ENCODE measurements at regions not wholly inside any gene's neighbourhood (a gene's known extent, or its start where the extent isn't known, plus 50 kb on each side); places are given as distances from the start of the nearest gene placed in this dataset.

GRCh38 chr3:73680391-73681095 is 55.8 kb upstream of the PDZRN3 start:
- no peaks in the 10 kb centered on the region for H3K27me3 ChIP-seq (replicated peaks in 1 of 7)
- no peak for DNase-seq
- 76 to 83% (median 82%) methylated on average over 8 of the region's 8 CpGs for WGBS, 5 donors
- H3K4me1 ChIP-seq = no peaks in the 10 kb centered on the region
- no peak overlapping the region for H3K27ac ChIP-seq
- H3K9me3 ChIP-seq = no peaks in the 10 kb centered on the region
- intact Hi-C loops (cut with DNase I; ENCODE audit: low total_unique reads) = no loop called here
- H3K36me3 ChIP-seq = no peaks in the 10 kb centered on the region
- H3K4me3 ChIP-seq = no peak overlapping the region
- TF ChIP-seq, protein P1, sequence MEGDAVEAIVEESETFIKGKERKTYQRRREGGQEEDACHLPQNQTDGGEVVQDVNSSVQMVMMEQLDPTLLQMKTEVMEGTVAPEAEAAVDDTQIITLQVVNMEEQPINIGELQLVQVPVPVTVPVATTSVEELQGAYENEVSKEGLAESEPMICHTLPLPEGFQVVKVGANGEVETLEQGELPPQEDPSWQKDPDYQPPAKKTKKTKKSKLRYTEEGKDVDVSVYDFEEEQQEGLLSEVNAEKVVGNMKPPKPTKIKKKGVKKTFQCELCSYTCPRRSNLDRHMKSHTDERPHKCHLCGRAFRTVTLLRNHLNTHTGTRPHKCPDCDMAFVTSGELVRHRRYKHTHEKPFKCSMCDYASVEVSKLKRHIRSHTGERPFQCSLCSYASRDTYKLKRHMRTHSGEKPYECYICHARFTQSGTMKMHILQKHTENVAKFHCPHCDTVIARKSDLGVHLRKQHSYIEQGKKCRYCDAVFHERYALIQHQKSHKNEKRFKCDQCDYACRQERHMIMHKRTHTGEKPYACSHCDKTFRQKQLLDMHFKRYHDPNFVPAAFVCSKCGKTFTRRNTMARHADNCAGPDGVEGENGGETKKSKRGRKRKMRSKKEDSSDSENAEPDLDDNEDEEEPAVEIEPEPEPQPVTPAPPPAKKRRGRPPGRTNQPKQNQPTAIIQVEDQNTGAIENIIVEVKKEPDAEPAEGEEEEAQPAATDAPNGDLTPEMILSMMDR (IDR thresholded peaks at IDR 0.05 in 8 of 11, conservative IDR thresholded peaks at IDR 0.05 in 3 of 11) = no peak
- no peak for TF ChIP-seq POLR2A (IDR thresholded peaks at IDR 0.05)
- TF ChIP-seq POLR2AphosphoS5 (IDR thresholded peaks at IDR 0.05) = no peak

GRCh38 chr3:73677336-73678024 is 52.7 kb upstream of the PDZRN3 start:
- intact Hi-C loops (cut with DNase I; ENCODE audit: low total_unique reads) = no loop called here
- 82 to 86% (median 85%) methylated on average over 7 of the region's 7 CpGs for WGBS, 5 donors
- H3K9me3 ChIP-seq = no peaks in the 10 kb centered on the region
- TF ChIP-seq POLR2AphosphoS5 (IDR thresholded peaks at IDR 0.05) (no peak), POLR2A (IDR thresholded peaks at IDR 0.05) (no peak)
- TF ChIP-seq, protein P1 (IDR thresholded peaks at IDR 0.05 in 8 of 11, conservative IDR thresholded peaks at IDR 0.05 in 3 of 11) = no peak
- no peaks in the 10 kb centered on the region for H3K27me3 ChIP-seq (replicated peaks in 1 of 7)
- DNase-seq = no peak
- H3K4me1 ChIP-seq = no peaks in the 10 kb centered on the region
- H3K36me3 ChIP-seq = no peaks in the 10 kb centered on the region
- H3K27ac ChIP-seq = no peak overlapping the region
- H3K4me3 ChIP-seq = no peak overlapping the region

Small RNA genes lying in the stretch of these regions (small RNA-seq; reads per million reads assigned to genes)
- gene RF00017 = 0 reads per million in 4 donors
